Mesenchymal stem cell (in vitro differentiated cells and primary cell): ENCODE measurements at regions not wholly inside any gene's neighbourhood (a gene's known extent, or its start where the extent isn't known, plus 50 kb on each side); places are given as distances from the start of the nearest gene placed in this dataset.
"Not testable (repeated sequence)": the region's sequence is repeated elsewhere in the genome, so short reads cannot be mapped to it uniquely, and the experiment has no call there.

Experiments
- DNase-seq: peaks from one replicate; pipeline ENCODE4 v3.0.0-alpha.2; 2013
- H2AFZ ChIP-seq: one replicate; pipeline ENCODE4 v1.6.1; 2013; ENCODE audit warnings: low read depth, mild to moderate bottlenecking, control low read depth, inconsistent platforms, low read length, moderate library complexity
- H2AK5ac ChIP-seq: 2 replicates; pipeline ENCODE4 v1.6.1; 2013; ENCODE audit warnings: low read length, moderate library complexity, mild to moderate bottlenecking, inconsistent platforms; ENCODE audit not compliant: severe bottlenecking
- H2BK120ac ChIP-seq: one replicate; pipeline ENCODE4 v1.6.1; 2013; ENCODE audit warnings: low read depth, mild to moderate bottlenecking, inconsistent platforms, low read length, moderate library complexity
- H2BK12ac ChIP-seq, 2 experiments: one replicate each; pipeline ENCODE4 v1.6.1; 2013; ENCODE audit warnings: inconsistent platforms in 2 of 2, low read length in 2 of 2, mild to moderate bottlenecking in 2 of 2, moderate library complexity in 2 of 2, control low read depth in 1 of 2
- H2BK15ac ChIP-seq: one replicate; pipeline ENCODE4 v1.6.1; 2013; ENCODE audit warnings: mild to moderate bottlenecking, low read depth, inconsistent platforms; ENCODE audit not compliant: poor library complexity, severe bottlenecking
- H2BK5ac ChIP-seq: 2 replicates; pipeline ENCODE4 v1.6.1; 2013; ENCODE audit warnings: low read depth, mild to moderate bottlenecking, low read length, control low read depth, inconsistent platforms; ENCODE audit not compliant: poor library complexity, severe bottlenecking
- H3K14ac ChIP-seq, 2 experiments: one replicate each; pipeline ENCODE4 v1.6.1; 2013; ENCODE audit warnings: inconsistent platforms in 2 of 2, low read length in 2 of 2, control low read depth in 1 of 2, mild to moderate bottlenecking in 1 of 2, moderate library complexity in 1 of 2
- H3K18ac ChIP-seq, 2 experiments: one replicate each; pipeline ENCODE4 v1.6.1; 2013; ENCODE audit warnings: inconsistent platforms in 2 of 2, low read length in 2 of 2, control low read depth in 1 of 2, low read depth in 1 of 2, mild to moderate bottlenecking in 1 of 2
- H3K23ac ChIP-seq, 2 experiments: one replicate each; pipeline ENCODE4 v1.6.1; 2013; ENCODE audit warnings: inconsistent platforms in 2 of 2, low read length in 2 of 2, mild to moderate bottlenecking in 2 of 2, moderate library complexity in 2 of 2, control low read depth in 1 of 2
- H3K27ac ChIP-seq: 2 replicates; pipeline ENCODE4 v1.5.1; 2013; ENCODE audit warnings: mild to moderate bottlenecking, moderate library complexity, low read length, control low read depth, inconsistent platforms; ENCODE audit not compliant: poor library complexity, severe bottlenecking
- H3K27me3 ChIP-seq, 2 experiments: 2 replicates each; pipeline versions ENCODE4 v1.6.1 to v1.7.0; 2013; ENCODE audit warnings: low read length in 2 of 2, mild to moderate bottlenecking in 2 of 2, moderate library complexity in 2 of 2, control low read depth in 1 of 2, inconsistent platforms in 1 of 2; ENCODE audit not compliant: control insufficient read depth in 1 of 2, insufficient read depth in 1 of 2
- H3K36me3 ChIP-seq, 2 experiments: 2 replicates each; pipeline versions ENCODE4 v1.6.1 to v1.7.0; 2013; ENCODE audit warnings: low read length in 2 of 2, control low read depth in 1 of 2, inconsistent platforms in 1 of 2, low read depth in 1 of 2, mild to moderate bottlenecking in 1 of 2; ENCODE audit not compliant: insufficient read depth in 2 of 2, control insufficient read depth in 1 of 2
- H3K4ac ChIP-seq, 2 experiments: one replicate each; pipeline ENCODE4 v1.6.1; 2013; ENCODE audit warnings: inconsistent platforms in 2 of 2, low read length in 2 of 2, mild to moderate bottlenecking in 2 of 2, moderate library complexity in 2 of 2, control low read depth in 1 of 2, low read depth in 1 of 2
- H3K4me1 ChIP-seq: 2 replicates; pipeline ENCODE4 v1.6.1; 2013; ENCODE audit warnings: low read depth, low read length, control low read depth; ENCODE audit not compliant: control insufficient read depth, insufficient read depth
- H3K4me2 ChIP-seq: 2 replicates; pipeline ENCODE4 v1.6.1; 2013; ENCODE audit warnings: low read length, mild to moderate bottlenecking, inconsistent platforms; ENCODE audit not compliant: poor library complexity, severe bottlenecking
- H3K4me3 ChIP-seq, 2 experiments: 2 replicates each; pipeline versions ENCODE4 v1.5.1 to v1.7.0; 2013; ENCODE audit warnings: low read length in 2 of 2, mild to moderate bottlenecking in 2 of 2, control low read depth in 1 of 2, low read depth in 1 of 2; ENCODE audit not compliant: insufficient read depth in 1 of 2
- H3K79me1 ChIP-seq: replicated peaks from 2 replicates; pipeline ENCODE4 v1.6.1; 2013; ENCODE audit warnings: mild to moderate bottlenecking, control low read depth, low read length, inconsistent platforms; ENCODE audit not compliant: poor library complexity, severe bottlenecking
- H3K9ac ChIP-seq: 2 replicates; pipeline ENCODE4 v1.7.0; 2013; ENCODE audit warnings: mild to moderate bottlenecking, low read length, moderate library complexity
- H3K9me3 ChIP-seq: 2 replicates; pipeline ENCODE4 v1.7.0; 2013; ENCODE audit warnings: mild to moderate bottlenecking, low read length; ENCODE audit not compliant: control insufficient read depth
- H4K8ac ChIP-seq: one replicate; pipeline ENCODE4 v1.6.1; 2013; ENCODE audit warnings: inconsistent platforms, mild to moderate bottlenecking, low read length, moderate library complexity
- H4K91ac ChIP-seq: one replicate; pipeline ENCODE4 v1.6.1; 2013; ENCODE audit warnings: mild to moderate bottlenecking, low read length, inconsistent platforms
- WGBS: methylation state at CpG from one replicate; pipeline ENCODE4 v1.1.7; 2013; ENCODE audit warnings: mixed read lengths; 5-methylcytosine and 5-hydroxymethylcytosine counted together

- Histone ChIP-seq H2BK120ac (no peak overlapping the region), H3K9ac (no peak overlapping the region), H3K4me3 (no peak overlapping the region), H2AFZ (no peak overlapping the region), H3K4me2 (no peak overlapping the region), H3K4me1 (peaks cover 4% of the 10 kb centered on the region), H3K27me3 (peaks cover 0 to 19% of the 10 kb centered on the region in 2 experiments), H3K18ac (no peak overlapping the region), H2BK15ac (no peak overlapping the region), H3K4ac (no peak overlapping the region), H4K8ac (no peak overlapping the region), H3K36me3 (no peaks in the 10 kb centered on the region), H3K79me1 (no peaks in the 10 kb centered on the region), H3K27ac (no peak overlapping the region), H2BK5ac (no peak overlapping the region), H2AK5ac (no peak overlapping the region), H3K9me3 (no peaks in the 10 kb centered on the region), H2BK12ac (no peak overlapping the region), H3K14ac (peak overlapping the region in 1 of 2 experiments; percentile 31), H3K23ac (no peak overlapping the region), H4K91ac (no peak overlapping the region)
- WGBS: 73% methylated on average over 7 of the region's 7 CpGs
- DNase-seq: no peak
These were observed 52.8 kb upstream of the TFRC start for GRCh38 chr3:196134691-196135090.

- not testable (repeated sequence) for H3K14ac ChIP-seq, H2BK12ac ChIP-seq, H4K8ac ChIP-seq, H2AFZ ChIP-seq, H3K36me3 ChIP-seq, H2BK120ac ChIP-seq, H3K23ac ChIP-seq, H3K18ac ChIP-seq, H2BK5ac ChIP-seq, H2BK15ac ChIP-seq, H3K9ac ChIP-seq, H2AK5ac ChIP-seq, H4K91ac ChIP-seq, H3K79me1 ChIP-seq, H3K4me3 ChIP-seq, DNase-seq, H3K4me1 ChIP-seq, H3K27ac ChIP-seq, H3K9me3 ChIP-seq, H3K4ac ChIP-seq, H3K4me2 ChIP-seq
- H3K27me3 ChIP-seq: peaks cover 0 to 19% of the 10 kb centered on the region in 2 experiments
- WGBS: 97% methylated on average over 8 of the region's 9 CpGs
These were observed 52.0 kb upstream of the TFRC start for GRCh38 chr3:196133869-196134268.

GRCh38 chr3:196131921-196132320, 50.0 kb upstream of the TFRC start:
- no peak overlapping the region for H3K14ac ChIP-seq
- H2AK5ac ChIP-seq: no peak overlapping the region
- H3K79me1 ChIP-seq: no peaks in the 10 kb centered on the region
- no peaks in the 10 kb centered on the region for H3K9me3 ChIP-seq
- H3K27me3 ChIP-seq: peaks cover 0 to 32% of the 10 kb centered on the region in 2 experiments
- H2BK120ac ChIP-seq: no peak overlapping the region
- H2BK12ac ChIP-seq: no peak overlapping the region
- H4K91ac ChIP-seq: no peak overlapping the region
- no peak overlapping the region for H4K8ac ChIP-seq
- H2BK5ac ChIP-seq: no peak overlapping the region
- no peak overlapping the region for H3K23ac ChIP-seq
- DNase-seq: no peak
- no peak overlapping the region for H3K4me2 ChIP-seq
- H3K4me3 ChIP-seq: no peak overlapping the region
- 94% methylated on average over 13 of the region's 13 CpGs for WGBS
- peaks cover 4% of the 10 kb centered on the region for H3K4me1 ChIP-seq
- H3K27ac ChIP-seq: no peak overlapping the region
- no peak overlapping the region for H3K9ac ChIP-seq
- no peak overlapping the region for H2AFZ ChIP-seq
- H2BK15ac ChIP-seq: no peak overlapping the region
- H3K18ac ChIP-seq: no peak overlapping the region
- no peaks in the 10 kb centered on the region for H3K36me3 ChIP-seq
- no peak overlapping the region for H3K4ac ChIP-seq
